Gastroesophageal sphincter (tissue), 3 donors: ENCODE measurements at regions not wholly inside any gene's neighbourhood (a gene's known extent, or its start where the extent isn't known, plus 50 kb on each side); places are given as distances from the start of the nearest gene placed in this dataset.

ENCODE experiments used
- CTCF ChIP-seq, 4 experiments: fragments of 200-600 bp in 2 of 4; fragments of 450-650 bp in 2 of 4; sonication (generic) in 1 of 4; IDR thresholded peaks; one replicate each; pipeline ENCODE4 v1.5.1; 2017 to 2019; ENCODE audit warnings: antibody characterized with exemption in 4 of 4, mild to moderate bottlenecking in 2 of 4, moderate library complexity in 2 of 4
- EP300 ChIP-seq: sonication (generic); formaldehyde crosslinking; IDR thresholded peaks from one replicate; pipeline ENCODE4 v1.6.1; 2017; ENCODE audit warnings: antibody characterized with exemption, mild to moderate bottlenecking

GRCh38 chr15:44882499-44882968, 74.0 kb upstream of the TERB2 start:
- TF ChIP-seq EP300 (no peak), CTCF (IDR thresholded peaks at IDR 0.05) (no peak)
